ENCODE measurements at regions not wholly inside any gene's neighbourhood (a gene's known extent, or its start where the extent isn't known, plus 50 kb on each side); places are given as distances from the start of the nearest gene placed in this dataset.
"Not testable (repeated sequence)": the region's sequence is repeated elsewhere in the genome, so short reads cannot be mapped to it uniquely, and the experiment has no call there.

GRCh38 chr14:30271811-30272323 lies 287.1 kb upstream of the G2E3 start:
- no peaks in the 10 kb centered on the region for H3K27me3 ChIP-seq (ENCODE audit: control insufficient read depth, insufficient read depth, low read length)
- no peaks in the 10 kb centered on the region for H3K36me3 ChIP-seq (ENCODE audit: control insufficient read depth, insufficient read depth, low read length)
- no peak overlapping the region for H3K27ac ChIP-seq (ENCODE audit: low read length)
- H3K9me3 ChIP-seq (replicated peaks; ENCODE audit: control insufficient read depth, low read depth, low read length), result no peaks in the 10 kb centered on the region
- no peak overlapping the region for H3K4me3 ChIP-seq (ENCODE audit: low read length)
- peaks cover 6% of the 10 kb centered on the region for H3K4me1 ChIP-seq (ENCODE audit: control insufficient read depth, insufficient read depth, low read length)
- DNase-seq, result peak; percentile 31
- WGBS (ENCODE audit: insufficient coverage), result 61% methylated on average over 3 of the region's 6 CpGs

- WGBS (ENCODE audit: insufficient coverage), result 58% methylated on average over 3 of the region's 14 CpGs
- Histone ChIP-seq H3K4me3 (ENCODE audit: low read length) (no peak overlapping the region), H3K4me1 (ENCODE audit: control insufficient read depth, insufficient read depth, low read length) (peaks cover 6% of the 10 kb centered on the region), H3K9me3 (replicated peaks; ENCODE audit: control insufficient read depth, low read depth, low read length) (no peaks in the 10 kb centered on the region), H3K36me3 (ENCODE audit: control insufficient read depth, insufficient read depth, low read length) (no peaks in the 10 kb centered on the region), H3K27ac (ENCODE audit: low read length) (no peak overlapping the region), H3K27me3 (ENCODE audit: control insufficient read depth, insufficient read depth, low read length) (no peaks in the 10 kb centered on the region)
- DNase-seq, result no peak
Measured at GRCh38 chr14:30272848-30273832, 285.8 kb upstream of the G2E3 start.

- H3K36me3 ChIP-seq (ENCODE audit: control insufficient read depth, insufficient read depth, low read length), result no peaks in the 10 kb centered on the region
- 50% methylated on average over 1 of the region's 3 CpGs for WGBS (ENCODE audit: insufficient coverage)
- H3K27me3 ChIP-seq (ENCODE audit: control insufficient read depth, insufficient read depth, low read length), result no peaks in the 10 kb centered on the region
- no peak for DNase-seq
- peaks cover under 1% of the 10 kb centered on the region for H3K4me1 ChIP-seq (ENCODE audit: control insufficient read depth, insufficient read depth, low read length)
- H3K4me3 ChIP-seq (ENCODE audit: low read length), result no peak overlapping the region
- H3K9me3 ChIP-seq (replicated peaks; ENCODE audit: control insufficient read depth, low read depth, low read length), result no peaks in the 10 kb centered on the region
- H3K27ac ChIP-seq (ENCODE audit: low read length), result no peak overlapping the region
Measured at GRCh38 chr14:30275604-30276003, 283.4 kb upstream of the G2E3 start.

- no CpG with 5 or more reads among the region's 2 CpGs for WGBS (ENCODE audit: insufficient coverage)
Measured at GRCh38 chr14:30277268-30277667, 281.7 kb upstream of the G2E3 start.

GRCh38 chr14:30278856-30279255 lies 280.1 kb upstream of the G2E3 start:
- H3K36me3 ChIP-seq (ENCODE audit: control insufficient read depth, insufficient read depth, low read length); H3K27me3 ChIP-seq (ENCODE audit: control insufficient read depth, insufficient read depth, low read length); DNase-seq; H3K4me3 ChIP-seq (ENCODE audit: low read length); H3K4me1 ChIP-seq (ENCODE audit: control insufficient read depth, insufficient read depth, low read length); H3K27ac ChIP-seq (ENCODE audit: low read length); H3K9me3 ChIP-seq (replicated peaks; ENCODE audit: control insufficient read depth, low read depth, low read length): not testable (repeated sequence)
- no CpG with 5 or more reads among the region's 2 CpGs for WGBS (ENCODE audit: insufficient coverage)

More at GRCh38 chr14:30277268-30277667, 281.7 kb upstream of the G2E3 start:
- H3K27me3 ChIP-seq (ENCODE audit: control insufficient read depth, insufficient read depth, low read length), result no peaks in the 10 kb centered on the region
- no peak overlapping the region for H3K27ac ChIP-seq (ENCODE audit: low read length)
- H3K4me1 ChIP-seq (ENCODE audit: control insufficient read depth, insufficient read depth, low read length), result no peaks in the 10 kb centered on the region
- DNase-seq, result no peak
- H3K4me3 ChIP-seq (ENCODE audit: low read length), result no peak overlapping the region
- no peaks in the 10 kb centered on the region for H3K36me3 ChIP-seq (ENCODE audit: control insufficient read depth, insufficient read depth, low read length)
- no peaks in the 10 kb centered on the region for H3K9me3 ChIP-seq (replicated peaks; ENCODE audit: control insufficient read depth, low read depth, low read length)

GRCh38 chr14:30283822-30284446 lies 275.0 kb upstream of the G2E3 start:
- Histone ChIP-seq H3K4me1 (ENCODE audit: control insufficient read depth, insufficient read depth, low read length) (no peaks in the 10 kb centered on the region), H3K36me3 (ENCODE audit: control insufficient read depth, insufficient read depth, low read length) (no peaks in the 10 kb centered on the region), H3K9me3 (replicated peaks; ENCODE audit: control insufficient read depth, low read depth, low read length) (no peaks in the 10 kb centered on the region), H3K27me3 (ENCODE audit: control insufficient read depth, insufficient read depth, low read length) (no peaks in the 10 kb centered on the region), H3K4me3 (ENCODE audit: low read length) (no peak overlapping the region), H3K27ac (ENCODE audit: low read length) (no peak overlapping the region)
- WGBS (ENCODE audit: insufficient coverage), result 80% methylated on average over 1 of the region's 2 CpGs
- peak; percentile 17 for DNase-seq

GRCh38 chr14:30284808-30285207 lies 274.1 kb upstream of the G2E3 start:
- Histone ChIP-seq H3K9me3 (replicated peaks; ENCODE audit: control insufficient read depth, low read depth, low read length) (no peaks in the 10 kb centered on the region), H3K4me1 (ENCODE audit: control insufficient read depth, insufficient read depth, low read length) (no peaks in the 10 kb centered on the region), H3K27ac (ENCODE audit: low read length) (no peak overlapping the region), H3K36me3 (ENCODE audit: control insufficient read depth, insufficient read depth, low read length) (no peaks in the 10 kb centered on the region), H3K4me3 (ENCODE audit: low read length) (no peak overlapping the region), H3K27me3 (ENCODE audit: control insufficient read depth, insufficient read depth, low read length) (no peaks in the 10 kb centered on the region)
- DNase-seq, result no peak
- WGBS (ENCODE audit: insufficient coverage), result 40% methylated on average over 1 of the region's 4 CpGs

GRCh38 chr14:30287579-30288445 lies 271.1 kb upstream of the G2E3 start:
- Histone ChIP-seq H3K4me1 (ENCODE audit: control insufficient read depth, insufficient read depth, low read length) (no peaks in the 10 kb centered on the region), H3K36me3 (ENCODE audit: control insufficient read depth, insufficient read depth, low read length) (no peaks in the 10 kb centered on the region), H3K9me3 (replicated peaks; ENCODE audit: control insufficient read depth, low read depth, low read length) (no peaks in the 10 kb centered on the region), H3K27me3 (ENCODE audit: control insufficient read depth, insufficient read depth, low read length) (no peaks in the 10 kb centered on the region), H3K27ac (ENCODE audit: low read length) (no peak overlapping the region), H3K4me3 (ENCODE audit: low read length) (no peak overlapping the region)
- DNase-seq, result no peak
- 57% methylated on average over 2 of the region's 7 CpGs for WGBS (ENCODE audit: insufficient coverage)

GRCh38 chr14:30290001-30290400 lies 269.0 kb upstream of the G2E3 start:
- Histone ChIP-seq H3K4me3 (ENCODE audit: low read length) (no peak overlapping the region), H3K27ac (ENCODE audit: low read length) (no peak overlapping the region), H3K4me1 (ENCODE audit: control insufficient read depth, insufficient read depth, low read length) (no peaks in the 10 kb centered on the region), H3K9me3 (replicated peaks; ENCODE audit: control insufficient read depth, low read depth, low read length) (no peaks in the 10 kb centered on the region), H3K27me3 (ENCODE audit: control insufficient read depth, insufficient read depth, low read length) (no peaks in the 10 kb centered on the region), H3K36me3 (ENCODE audit: control insufficient read depth, insufficient read depth, low read length) (no peaks in the 10 kb centered on the region)
- WGBS (ENCODE audit: insufficient coverage), result no CpG with 5 or more reads among the region's 3 CpGs
- no peak for DNase-seq

Measured in muscle of leg (tissue), 3 donors.